OCI-LY3 (cell line): ENCODE measurements at regions not wholly inside any gene's neighbourhood (a gene's known extent, or its start where the extent isn't known, plus 50 kb on each side); places are given as distances from the start of the nearest gene placed in this dataset.

Source experiments
- EZH2phosphoT487 ChIP-seq: fragments of 200-600 bp; shearing (Covaris generic); IDR thresholded peaks from 2 replicates; pipeline ENCODE4 v1.6.1; 2018; ENCODE audit warnings: antibody characterized with exemption, mixed run types, low read depth
- TF ChIP-seq, protein P1 (sequence below): fragments of 200-600, 300-600 bp; sonication (generic); IDR thresholded peaks from 2 replicates; pipeline ENCODE4 v1.5.1; 2014; ENCODE audit warnings: antibody characterized with exemption, low read length, low read depth

DNA sequence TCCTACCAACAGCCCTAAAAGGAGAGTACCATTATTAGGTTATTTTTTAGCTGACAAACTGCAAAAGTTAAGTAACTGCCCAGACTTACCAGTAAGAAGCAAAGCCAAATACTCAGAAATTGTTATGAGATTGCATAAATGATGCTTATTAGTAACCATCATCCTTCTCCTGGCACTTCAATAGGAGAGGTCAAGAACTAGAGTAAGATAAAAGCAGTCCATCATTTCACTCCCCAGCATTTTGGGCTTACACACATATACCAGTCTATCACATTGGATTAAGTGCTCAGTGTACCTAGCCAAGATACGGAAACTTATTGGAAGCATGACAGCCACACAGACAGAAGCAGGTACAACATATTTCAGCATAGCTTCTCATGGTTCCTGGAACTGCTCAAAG is 142.8 kb upstream of the EGR2 start:
- TF ChIP-seq, protein P1, sequence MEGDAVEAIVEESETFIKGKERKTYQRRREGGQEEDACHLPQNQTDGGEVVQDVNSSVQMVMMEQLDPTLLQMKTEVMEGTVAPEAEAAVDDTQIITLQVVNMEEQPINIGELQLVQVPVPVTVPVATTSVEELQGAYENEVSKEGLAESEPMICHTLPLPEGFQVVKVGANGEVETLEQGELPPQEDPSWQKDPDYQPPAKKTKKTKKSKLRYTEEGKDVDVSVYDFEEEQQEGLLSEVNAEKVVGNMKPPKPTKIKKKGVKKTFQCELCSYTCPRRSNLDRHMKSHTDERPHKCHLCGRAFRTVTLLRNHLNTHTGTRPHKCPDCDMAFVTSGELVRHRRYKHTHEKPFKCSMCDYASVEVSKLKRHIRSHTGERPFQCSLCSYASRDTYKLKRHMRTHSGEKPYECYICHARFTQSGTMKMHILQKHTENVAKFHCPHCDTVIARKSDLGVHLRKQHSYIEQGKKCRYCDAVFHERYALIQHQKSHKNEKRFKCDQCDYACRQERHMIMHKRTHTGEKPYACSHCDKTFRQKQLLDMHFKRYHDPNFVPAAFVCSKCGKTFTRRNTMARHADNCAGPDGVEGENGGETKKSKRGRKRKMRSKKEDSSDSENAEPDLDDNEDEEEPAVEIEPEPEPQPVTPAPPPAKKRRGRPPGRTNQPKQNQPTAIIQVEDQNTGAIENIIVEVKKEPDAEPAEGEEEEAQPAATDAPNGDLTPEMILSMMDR = no peak
- no peak for TF ChIP-seq EZH2phosphoT487
